Neuron (in vitro differentiated cells): ENCODE measurements at regions not wholly inside any gene's neighbourhood (a gene's known extent, or its start where the extent isn't known, plus 50 kb on each side); places are given as distances from the start of the nearest gene placed in this dataset.

Experiments
- H2AFZ ChIP-seq: one replicate; pipeline ENCODE4 v1.6.1; 2013; ENCODE audit warnings: low read depth, mild to moderate bottlenecking, inconsistent platforms, low read length, moderate library complexity
- H3K27me3 ChIP-seq: one replicate; pipeline ENCODE4 v1.6.1; 2013; ENCODE audit warnings: low read length; ENCODE audit not compliant: insufficient read depth
- H3K36me3 ChIP-seq: one replicate; pipeline ENCODE4 v1.6.1; 2013; ENCODE audit warnings: low read length; ENCODE audit not compliant: insufficient read depth
- H3K4me1 ChIP-seq: one replicate; pipeline ENCODE4 v1.6.1; 2013; ENCODE audit warnings: low read length; ENCODE audit not compliant: insufficient read depth
- H3K4me3 ChIP-seq: 2 replicates; pipeline ENCODE4 v1.5.1; 2013; ENCODE audit warnings: mild to moderate bottlenecking, low read length, moderate library complexity
- H3K9me3 ChIP-seq: one replicate; pipeline ENCODE4 v1.6.1; 2013; ENCODE audit warnings: low read length

DNA sequence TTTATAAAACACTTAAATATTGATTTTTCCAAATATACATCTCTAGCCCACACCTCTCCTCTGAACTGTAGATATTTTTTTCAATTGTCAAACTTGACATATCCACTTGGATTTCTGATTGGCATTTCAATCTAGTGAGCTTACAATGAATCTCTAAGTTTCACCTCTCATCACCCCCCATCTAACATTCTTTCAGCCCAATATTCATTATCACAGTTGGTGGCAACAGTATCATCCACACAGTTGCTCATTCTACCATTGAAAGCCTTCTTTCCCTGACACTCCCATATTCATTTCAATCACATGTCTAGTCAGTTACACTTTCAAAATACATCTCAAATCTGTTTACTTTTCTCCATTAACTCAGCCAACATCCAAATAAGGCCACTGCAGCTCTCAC is 385.2 kb downstream of the PCDH20 start:
- H3K27me3 ChIP-seq, result no peaks in the 10 kb centered on the region
- H3K36me3 ChIP-seq, result no peaks in the 10 kb centered on the region
- no peaks in the 10 kb centered on the region for H3K9me3 ChIP-seq
- H3K4me3 ChIP-seq, result no peak overlapping the region
- no peaks in the 10 kb centered on the region for H3K4me1 ChIP-seq
- H2AFZ ChIP-seq, result peak overlapping the region; percentile 0

- Histone ChIP-seq H3K9me3 (no peaks in the 10 kb centered on the region), H3K27me3 (no peaks in the 10 kb centered on the region), H2AFZ (no peak overlapping the region), H3K4me1 (no peaks in the 10 kb centered on the region), H3K4me3 (no peak overlapping the region), H3K36me3 (no peaks in the 10 kb centered on the region)
Observed at GRCh38 chr13:61029064-61029463, 386.6 kb downstream of the PCDH20 start.

GRCh38 chr13:61024046-61024445 is 391.6 kb downstream of the PCDH20 start:
- no peaks in the 10 kb centered on the region for H3K36me3 ChIP-seq
- no peak overlapping the region for H2AFZ ChIP-seq
- no peaks in the 10 kb centered on the region for H3K9me3 ChIP-seq
- H3K4me3 ChIP-seq, result no peak overlapping the region
- H3K4me1 ChIP-seq, result no peaks in the 10 kb centered on the region
- no peaks in the 10 kb centered on the region for H3K27me3 ChIP-seq

DNA sequence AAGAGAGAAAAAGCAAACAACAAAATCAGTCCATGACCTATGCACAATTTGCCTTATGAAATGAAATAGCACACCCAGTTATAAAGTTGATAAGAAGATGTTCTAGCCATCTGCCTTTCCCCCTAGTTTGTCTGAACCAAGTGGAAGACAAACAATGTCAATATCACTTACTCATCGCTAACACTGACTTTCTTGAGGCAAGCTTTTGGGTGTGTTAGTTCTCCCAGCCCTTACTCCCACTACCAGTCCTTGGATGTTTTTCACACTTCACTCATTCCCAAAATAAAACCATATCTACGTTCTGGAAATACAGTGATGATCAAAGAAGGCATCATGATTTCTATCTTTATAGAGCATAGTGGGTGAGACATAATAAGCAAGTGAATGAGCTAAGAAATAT is 393.8 kb downstream of the PCDH20 start:
- Histone ChIP-seq H3K4me3 (no peak overlapping the region), H3K27me3 (no peaks in the 10 kb centered on the region), H3K9me3 (no peaks in the 10 kb centered on the region), H3K4me1 (no peaks in the 10 kb centered on the region), H2AFZ (no peak overlapping the region), H3K36me3 (no peaks in the 10 kb centered on the region)

GRCh38 chr13:61013796-61014195 is 401.9 kb downstream of the PCDH20 start:
- Histone ChIP-seq H3K4me1 (peaks cover 10% of the 10 kb centered on the region), H3K9me3 (no peaks in the 10 kb centered on the region), H3K27me3 (no peaks in the 10 kb centered on the region), H3K36me3 (no peaks in the 10 kb centered on the region), H3K4me3 (no peak overlapping the region), H2AFZ (peak overlapping the region; percentile 31)

DNA sequence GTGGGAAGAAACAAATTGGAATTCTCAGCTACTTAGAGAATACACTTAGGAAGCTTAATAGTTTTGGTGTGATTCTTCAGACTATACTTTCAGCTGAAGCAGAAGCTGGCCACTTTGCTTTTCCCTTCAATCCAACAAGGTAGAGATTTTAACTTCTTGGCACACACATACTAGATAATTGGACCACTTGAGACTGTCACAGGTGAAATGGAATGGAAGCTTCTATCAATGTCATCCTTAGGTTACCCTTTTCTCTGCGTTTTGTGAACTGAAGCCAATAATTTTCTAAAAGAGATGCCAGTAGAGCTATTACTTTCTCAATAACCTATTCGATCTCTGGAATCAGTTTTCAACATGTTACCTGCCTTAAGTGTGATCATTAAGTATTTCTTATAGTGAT is 405.3 kb downstream of the PCDH20 start:
- Histone ChIP-seq H2AFZ (no peak overlapping the region), H3K4me1 (peaks cover 10% of the 10 kb centered on the region), H3K4me3 (no peak overlapping the region), H3K27me3 (no peaks in the 10 kb centered on the region), H3K9me3 (peaks cover 4% of the 10 kb centered on the region), H3K36me3 (no peaks in the 10 kb centered on the region)

DNA sequence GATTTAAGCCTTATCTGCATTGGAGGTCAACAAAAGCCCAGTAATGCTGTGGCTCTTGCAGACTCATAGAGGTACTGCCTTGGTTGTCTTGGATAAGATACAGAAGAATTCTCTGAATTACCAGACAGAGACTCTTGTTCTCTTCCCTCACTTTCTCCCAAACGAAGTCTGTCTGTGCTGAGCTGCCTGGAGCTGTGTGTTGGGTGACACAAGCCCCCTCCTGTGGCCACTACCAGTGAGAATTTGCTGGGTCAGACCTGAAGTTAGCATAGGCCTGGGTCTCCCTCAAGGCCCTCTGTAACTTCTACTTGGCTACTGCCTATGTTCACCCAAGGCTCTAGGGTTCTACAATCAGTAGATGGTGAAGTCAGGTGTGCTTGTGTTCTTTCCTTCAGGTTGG is 413.0 kb downstream of the PCDH20 start:
- Histone ChIP-seq H3K4me3 (no peak overlapping the region), H3K9me3 (peaks cover 2% of the 10 kb centered on the region), H3K36me3 (no peaks in the 10 kb centered on the region), H3K27me3 (no peaks in the 10 kb centered on the region), H2AFZ (no peak overlapping the region), H3K4me1 (peaks cover 2% of the 10 kb centered on the region)

DNA sequence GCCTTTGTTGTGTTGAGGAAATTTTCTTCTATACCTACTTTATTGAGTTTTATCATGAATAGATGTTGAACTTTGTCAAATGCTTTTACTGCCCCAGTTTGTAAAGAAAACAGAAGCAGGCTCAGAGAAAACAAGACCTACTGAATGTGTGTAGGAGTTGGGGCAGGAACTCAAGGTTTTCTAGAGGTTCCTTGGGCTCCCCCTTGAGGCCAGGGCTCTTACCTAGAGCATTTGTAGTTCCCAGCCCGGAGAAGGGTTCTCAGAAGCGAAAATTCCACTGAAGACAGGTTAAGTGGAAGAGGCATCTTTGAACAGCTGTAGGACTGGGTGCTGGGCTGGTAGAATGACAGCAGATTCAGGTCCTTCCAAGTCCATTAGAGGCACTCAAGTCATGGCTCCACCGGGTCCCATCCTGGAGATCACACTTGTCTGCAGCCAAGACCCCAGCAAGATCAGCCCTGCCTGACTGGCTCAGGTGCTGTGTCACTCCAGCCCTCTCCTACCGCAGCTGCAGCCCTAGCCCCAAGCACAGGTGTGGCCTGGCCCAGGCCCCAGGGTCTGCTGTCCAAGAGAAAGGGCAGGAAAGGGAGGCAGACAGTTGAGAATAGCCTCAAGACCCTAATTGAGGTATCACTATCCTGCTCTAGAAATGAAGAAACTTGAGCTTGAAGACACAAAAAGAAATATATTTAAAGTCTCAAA is 425.5 kb downstream of the PCDH20 start:
- no peaks in the 10 kb centered on the region for H3K36me3 ChIP-seq
- no peak overlapping the region for H3K4me3 ChIP-seq
- no peaks in the 10 kb centered on the region for H3K27me3 ChIP-seq
- H3K9me3 ChIP-seq, result no peaks in the 10 kb centered on the region
- no peak overlapping the region for H2AFZ ChIP-seq
- no peaks in the 10 kb centered on the region for H3K4me1 ChIP-seq

DNA sequence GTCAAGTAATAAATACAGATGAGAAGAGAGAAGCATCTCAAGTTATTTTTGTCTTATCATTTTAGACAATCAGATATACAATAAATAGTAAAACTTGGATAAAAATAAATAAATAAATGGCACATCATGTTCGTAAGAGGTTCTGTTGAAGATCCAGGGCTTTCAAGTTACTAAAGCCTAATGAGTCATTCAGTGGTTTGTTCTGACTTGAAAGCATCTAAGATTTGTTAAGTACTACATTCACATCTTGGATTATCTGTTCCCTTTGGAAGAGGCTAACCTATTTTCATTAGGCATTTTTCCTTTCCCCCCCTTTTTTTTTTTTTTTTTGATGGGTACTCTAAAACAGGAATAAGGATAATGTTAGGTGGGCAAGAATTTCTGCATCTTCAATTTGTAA is 429.3 kb downstream of the PCDH20 start:
- no peaks in the 10 kb centered on the region for H3K36me3 ChIP-seq
- no peaks in the 10 kb centered on the region for H3K9me3 ChIP-seq
- no peak overlapping the region for H3K4me3 ChIP-seq
- no peak overlapping the region for H2AFZ ChIP-seq
- no peaks in the 10 kb centered on the region for H3K4me1 ChIP-seq
- H3K27me3 ChIP-seq, result no peaks in the 10 kb centered on the region

DNA sequence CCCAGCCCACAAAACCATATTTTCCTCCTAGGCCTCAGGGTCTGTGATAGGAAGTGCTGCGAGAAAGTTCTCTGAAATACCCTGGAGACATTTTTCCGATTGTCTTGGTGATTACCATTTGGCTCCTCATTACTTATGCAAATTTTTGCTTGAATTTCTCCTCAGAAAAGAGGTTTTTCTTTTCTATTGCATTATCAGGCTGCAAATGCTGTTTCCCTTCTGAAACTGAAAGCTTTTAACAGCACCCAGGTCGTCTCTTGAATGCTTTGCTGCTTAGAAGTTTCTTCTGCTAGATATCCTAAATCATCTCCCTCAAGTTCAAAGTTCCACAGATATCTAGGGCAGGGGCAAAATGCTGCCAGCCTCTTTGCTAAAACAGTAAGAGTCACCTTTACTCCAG is 434.2 kb downstream of the PCDH20 start:
- Histone ChIP-seq H3K4me3 (no peak overlapping the region), H3K36me3 (no peaks in the 10 kb centered on the region), H2AFZ (no peak overlapping the region), H3K4me1 (no peaks in the 10 kb centered on the region), H3K9me3 (no peaks in the 10 kb centered on the region), H3K27me3 (no peaks in the 10 kb centered on the region)

DNA sequence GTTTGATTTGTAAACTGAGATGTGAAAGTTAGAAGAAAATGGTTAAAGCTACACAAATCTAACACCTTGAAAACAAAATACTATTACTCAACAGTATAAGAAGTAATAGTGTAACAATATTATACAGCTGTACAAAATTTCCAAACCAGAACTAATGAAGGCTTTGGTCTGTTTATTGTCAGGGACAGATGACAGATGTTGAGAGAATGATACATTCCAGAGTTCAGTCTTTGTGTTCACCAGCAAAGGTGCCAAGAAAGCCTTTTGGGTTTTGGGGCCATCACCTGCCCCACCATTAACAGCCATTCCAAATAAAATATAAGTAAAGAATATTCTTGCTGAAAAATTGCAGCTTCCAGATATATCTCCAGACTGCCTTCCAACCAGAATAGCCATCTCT is 439.3 kb downstream of the PCDH20 start:
- H2AFZ ChIP-seq, result no peak overlapping the region
- no peak overlapping the region for H3K4me3 ChIP-seq
- no peaks in the 10 kb centered on the region for H3K27me3 ChIP-seq
- no peaks in the 10 kb centered on the region for H3K36me3 ChIP-seq
- H3K9me3 ChIP-seq, result no peaks in the 10 kb centered on the region
- no peaks in the 10 kb centered on the region for H3K4me1 ChIP-seq

- Histone ChIP-seq H3K36me3 (no peaks in the 10 kb centered on the region), H3K27me3 (no peaks in the 10 kb centered on the region), H3K4me3 (no peak overlapping the region), H3K9me3 (no peaks in the 10 kb centered on the region), H3K4me1 (no peaks in the 10 kb centered on the region), H2AFZ (no peak overlapping the region)
Observed at GRCh38 chr13:60974296-60974695, 441.4 kb downstream of the PCDH20 start.

- Histone ChIP-seq H3K27me3 (no peaks in the 10 kb centered on the region), H3K4me1 (no peaks in the 10 kb centered on the region), H2AFZ (no peak overlapping the region), H3K36me3 (no peaks in the 10 kb centered on the region), H3K9me3 (no peaks in the 10 kb centered on the region), H3K4me3 (no peak overlapping the region)
Observed at GRCh38 chr13:60973529-60973928, 442.1 kb downstream of the PCDH20 start.

DNA sequence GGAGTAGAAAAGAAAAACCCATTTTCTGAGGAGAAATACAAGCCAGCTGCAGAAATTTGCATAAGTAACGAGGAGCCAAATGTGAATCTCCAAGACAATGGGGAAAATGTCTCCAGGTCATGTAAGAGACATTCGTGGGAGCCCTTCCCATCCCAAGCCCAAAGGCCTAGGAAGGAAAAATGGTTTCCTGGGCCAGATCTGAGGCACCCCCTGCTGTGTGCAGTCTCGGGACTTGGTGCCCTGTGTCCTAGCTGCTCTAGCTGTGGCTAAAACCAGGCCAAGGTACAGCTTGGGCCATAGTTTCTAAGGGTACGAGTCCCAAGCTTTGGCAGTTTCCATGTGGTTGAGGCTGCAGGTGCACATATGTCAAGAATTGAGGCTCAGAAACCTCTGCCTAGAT is 444.9 kb downstream of the PCDH20 start:
- H3K9me3 ChIP-seq, result no peaks in the 10 kb centered on the region
- no peaks in the 10 kb centered on the region for H3K27me3 ChIP-seq
- H2AFZ ChIP-seq, result no peak overlapping the region
- H3K4me1 ChIP-seq, result no peaks in the 10 kb centered on the region
- H3K4me3 ChIP-seq, result no peak overlapping the region
- no peaks in the 10 kb centered on the region for H3K36me3 ChIP-seq
